PFSK-1 (cell line): ENCODE measurements at regions not wholly inside any gene's neighbourhood (a gene's known extent, or its start where the extent isn't known, plus 50 kb on each side); places are given as distances from the start of the nearest gene placed in this dataset.

Experiments
- FOXP2 ChIP-seq: optimal IDR thresholded peaks from 2 replicates; pipeline ENCODE3; 2011; ENCODE audit warnings: borderline replicate concordance, control low read depth, inconsistent platforms; ENCODE audit not compliant: insufficient read depth; ENCODE audit errors: extremely low read length, extremely low read depth
- POLR2AphosphoS5 ChIP-seq: IDR thresholded peaks from 2 replicates; pipeline ENCODE4 v1.6.1; 2012; ENCODE audit warnings: low read depth, mild to moderate bottlenecking, control low read depth, low read length, moderate library complexity
- REST ChIP-seq, 2 experiments: IDR thresholded peaks; 2 replicates each; pipeline versions ENCODE4 v1.6.1 to v1.8.0; 2011 to 2012; ENCODE audit warnings: low read depth in 2 of 2, low read length in 2 of 2, control low read depth in 1 of 2, inconsistent platforms in 1 of 2, mild to moderate bottlenecking in 1 of 2, moderate library complexity in 1 of 2; ENCODE audit not compliant: insufficient read depth in 1 of 2
- TAF1 ChIP-seq: IDR thresholded peaks from 2 replicates; pipeline ENCODE4 v1.6.1; 2012; ENCODE audit warnings: low read length, control low read depth, borderline replicate concordance; ENCODE audit not compliant: insufficient read depth

DNA sequence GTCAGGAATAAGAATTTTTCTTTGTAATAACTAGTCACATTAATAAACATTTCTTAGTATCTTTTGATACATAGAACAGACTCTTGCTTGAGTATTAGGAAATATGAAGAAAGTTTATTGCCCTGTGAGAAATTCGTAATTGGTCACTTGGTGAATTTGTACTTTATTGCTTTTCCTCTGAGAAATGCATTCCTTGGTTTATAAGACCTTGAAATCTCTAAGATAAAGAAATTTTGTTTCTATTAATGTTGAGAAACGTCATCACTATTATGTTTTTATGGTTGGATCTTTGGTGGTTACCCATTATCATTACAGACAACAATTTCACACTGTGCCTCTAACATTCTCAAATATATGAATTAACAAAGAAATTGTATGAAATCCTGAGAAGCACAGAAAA lies 652.0 kb upstream of the NECTIN3 start:
- TF ChIP-seq POLR2AphosphoS5 (no peak), REST (IDR thresholded peaks at IDR 0.05; ENCODE audit: insufficient read depth in 1 of 2, low read depth in 2 of 2, low read length in 2 of 2) (no peak), TAF1 (no peak), FOXP2 (no peak)
